ENCODE measurements at regions not wholly inside any gene's neighbourhood (a gene's known extent, or its start where the extent isn't known, plus 50 kb on each side); places are given as distances from the start of the nearest gene placed in this dataset.

DNA sequence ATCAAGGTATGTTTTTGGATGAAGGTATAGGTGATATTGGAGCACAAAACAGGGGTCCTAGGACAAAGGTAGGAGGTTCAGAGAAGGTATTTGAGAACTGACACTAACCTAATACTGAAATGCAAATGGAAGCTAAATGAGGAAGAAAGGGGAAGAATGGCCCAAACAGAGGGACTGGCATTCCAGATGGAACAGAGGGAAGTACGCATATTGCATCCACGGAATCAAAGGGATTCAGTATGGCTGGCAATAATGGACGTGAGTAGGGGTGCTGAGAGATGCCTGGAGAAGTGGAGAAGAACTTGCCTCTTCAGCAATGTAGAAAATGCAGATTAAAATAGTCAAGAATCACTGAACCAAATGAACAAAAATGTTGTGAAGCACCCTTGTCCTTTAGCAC lies 283.5 kb upstream of the DACH1 start:
- no peak for DNase-seq (ENCODE audit: extremely low spot score)
- Histone ChIP-seq H3K4me3 (ENCODE audit: low read depth, low read length) (no peak overlapping the region), H3K36me3 (ENCODE audit: insufficient read depth) (no peaks in the 10 kb centered on the region), H3K4me1 (ENCODE audit: insufficient read depth) (no peaks in the 10 kb centered on the region), H3K27ac (ENCODE audit: low read depth) (no peak overlapping the region)
- 87% methylated on average over 3 of the region's 3 CpGs for WGBS

DNA sequence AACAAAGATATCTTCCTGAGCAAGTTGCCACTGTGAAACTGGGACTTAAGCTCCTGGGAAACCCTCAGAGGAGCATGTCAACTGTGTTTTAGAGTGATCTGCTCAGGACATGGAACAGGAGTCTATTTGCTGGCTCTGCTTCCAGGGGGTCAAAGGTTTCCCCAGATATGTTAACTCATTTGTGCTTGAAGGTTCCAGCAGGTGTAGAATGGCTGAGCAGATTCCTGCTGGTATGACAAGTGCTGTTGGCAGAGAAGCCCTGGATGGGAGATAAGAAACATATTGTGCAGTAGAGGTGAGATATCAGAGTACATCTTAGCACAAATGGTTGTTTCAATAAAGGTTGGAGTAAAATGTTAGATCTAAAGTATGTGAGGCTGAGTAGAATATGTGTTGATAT lies 282.7 kb upstream of the DACH1 start:
- H3K4me3 ChIP-seq (ENCODE audit: low read depth, low read length): no peak overlapping the region
- no peak overlapping the region for H3K27ac ChIP-seq (ENCODE audit: low read depth)
- H3K36me3 ChIP-seq (ENCODE audit: insufficient read depth): no peaks in the 10 kb centered on the region
- DNase-seq (ENCODE audit: extremely low spot score): no peak
- H3K4me1 ChIP-seq (ENCODE audit: insufficient read depth): no peaks in the 10 kb centered on the region

DNA sequence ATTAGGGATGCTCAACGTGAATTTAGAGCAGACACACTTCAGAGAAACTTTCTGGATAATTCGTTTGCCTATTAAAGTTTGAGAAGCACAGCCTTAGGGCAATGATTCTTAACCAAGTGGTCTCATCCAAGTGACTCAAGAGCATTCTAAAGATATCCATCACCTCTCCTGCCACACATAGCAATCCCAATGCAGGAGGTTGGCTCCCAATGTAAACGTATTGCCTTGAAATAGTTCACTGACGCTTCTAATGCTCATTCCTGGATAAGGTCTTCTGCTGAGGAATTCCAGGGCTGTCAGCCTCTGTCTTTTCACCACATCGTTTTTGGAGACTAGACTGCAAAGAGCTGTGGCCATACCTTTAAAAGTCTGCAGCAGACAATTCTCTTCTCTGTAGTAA lies 279.8 kb upstream of the DACH1 start:
- no peaks in the 10 kb centered on the region for H3K4me1 ChIP-seq (ENCODE audit: insufficient read depth)
- no peak overlapping the region for H3K27ac ChIP-seq (ENCODE audit: low read depth)
- H3K4me3 ChIP-seq (ENCODE audit: low read depth, low read length): no peak overlapping the region
- H3K36me3 ChIP-seq (ENCODE audit: insufficient read depth): no peaks in the 10 kb centered on the region
- no peak for DNase-seq (ENCODE audit: extremely low spot score)
- 65% methylated on average over 5 of the region's 5 CpGs for WGBS

DNA sequence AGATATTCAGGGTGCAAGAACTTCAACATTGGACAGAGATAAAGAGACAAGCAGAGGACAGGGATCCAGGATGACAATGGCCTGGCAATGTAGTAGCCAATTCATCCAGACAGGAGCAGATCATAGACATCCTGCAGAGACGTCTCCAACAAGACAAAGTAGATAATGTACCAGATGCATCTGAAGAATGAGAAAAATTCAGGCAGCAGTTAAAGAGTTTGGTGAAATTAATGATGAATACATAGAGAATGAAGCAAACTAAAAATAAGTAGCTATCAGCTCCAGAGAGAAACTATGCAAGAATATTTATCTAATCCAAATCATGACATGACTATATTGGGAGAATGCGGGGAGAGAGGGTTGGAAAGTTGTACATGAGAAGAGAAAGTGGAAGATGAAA lies 278.4 kb upstream of the DACH1 start:
- Histone ChIP-seq H3K4me1 (ENCODE audit: insufficient read depth) (no peaks in the 10 kb centered on the region), H3K27ac (ENCODE audit: low read depth) (no peak overlapping the region), H3K36me3 (ENCODE audit: insufficient read depth) (no peaks in the 10 kb centered on the region), H3K4me3 (ENCODE audit: low read depth, low read length) (no peak overlapping the region)
- DNase-seq (ENCODE audit: extremely low spot score): no peak
- 45% methylated on average over 2 of the region's 2 CpGs for WGBS

DNA sequence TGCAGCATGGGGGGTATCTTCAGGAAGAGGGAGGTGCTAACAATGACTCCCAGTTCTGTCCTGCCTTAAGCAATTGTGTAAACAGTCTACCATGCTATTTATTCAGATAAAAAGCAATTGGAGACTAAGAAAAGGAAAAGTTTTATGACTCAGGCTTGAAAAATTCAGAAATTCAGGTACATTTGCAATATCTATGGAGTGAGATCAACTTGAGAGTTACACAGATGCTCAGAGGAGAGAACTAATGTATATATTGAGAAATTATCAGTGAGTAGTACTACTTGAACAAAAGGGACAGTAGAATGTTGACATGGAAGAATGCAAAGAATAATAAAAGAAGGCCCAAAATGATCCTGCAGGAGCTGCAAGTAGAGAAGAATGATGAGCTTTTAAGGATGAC lies 277.6 kb upstream of the DACH1 start:
- Histone ChIP-seq H3K4me3 (ENCODE audit: low read depth, low read length) (no peak overlapping the region), H3K4me1 (ENCODE audit: insufficient read depth) (no peaks in the 10 kb centered on the region), H3K27ac (ENCODE audit: low read depth) (no peak overlapping the region), H3K36me3 (ENCODE audit: insufficient read depth) (no peaks in the 10 kb centered on the region)
- no peak for DNase-seq (ENCODE audit: extremely low spot score)

DNA sequence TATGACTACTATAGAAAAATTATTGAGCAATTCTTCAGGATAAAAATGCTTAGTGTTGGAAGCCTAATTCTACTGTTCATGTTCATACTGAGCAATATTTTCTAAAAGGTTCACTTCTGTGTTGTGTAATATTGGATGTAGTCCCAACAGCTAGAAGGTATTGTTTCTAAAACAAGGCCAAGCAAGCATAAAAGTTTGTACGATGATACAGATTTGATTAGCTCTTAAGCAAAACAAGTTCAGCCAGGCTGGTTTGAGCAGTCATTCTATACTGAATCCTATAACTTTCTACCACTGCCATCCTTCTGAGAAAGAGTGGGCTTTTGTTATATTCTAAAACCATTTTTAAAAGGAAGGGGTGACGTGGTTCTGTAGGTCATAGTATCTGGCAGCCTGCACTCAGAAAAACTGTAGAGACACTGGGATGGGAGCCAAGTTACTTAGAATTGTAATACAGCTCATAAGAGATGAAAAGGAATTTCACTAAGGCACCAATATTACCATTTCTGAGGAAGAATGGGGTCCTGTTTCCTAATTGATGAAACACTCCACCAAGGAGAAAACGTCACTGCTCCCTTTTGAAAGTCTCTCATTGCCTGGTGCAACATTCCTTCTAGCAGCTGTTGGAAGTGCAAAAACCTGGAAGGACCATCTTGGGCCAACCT lies 275.0 kb upstream of the DACH1 start:
- Histone ChIP-seq H3K36me3 (ENCODE audit: insufficient read depth) (no peaks in the 10 kb centered on the region), H3K27ac (ENCODE audit: low read depth) (no peak overlapping the region), H3K4me3 (ENCODE audit: low read depth, low read length) (no peak overlapping the region), H3K4me1 (ENCODE audit: insufficient read depth) (no peaks in the 10 kb centered on the region)
- peak; percentile 14 for DNase-seq (ENCODE audit: extremely low spot score)
- WGBS: 38% methylated on average over 3 of the region's 3 CpGs

DNA sequence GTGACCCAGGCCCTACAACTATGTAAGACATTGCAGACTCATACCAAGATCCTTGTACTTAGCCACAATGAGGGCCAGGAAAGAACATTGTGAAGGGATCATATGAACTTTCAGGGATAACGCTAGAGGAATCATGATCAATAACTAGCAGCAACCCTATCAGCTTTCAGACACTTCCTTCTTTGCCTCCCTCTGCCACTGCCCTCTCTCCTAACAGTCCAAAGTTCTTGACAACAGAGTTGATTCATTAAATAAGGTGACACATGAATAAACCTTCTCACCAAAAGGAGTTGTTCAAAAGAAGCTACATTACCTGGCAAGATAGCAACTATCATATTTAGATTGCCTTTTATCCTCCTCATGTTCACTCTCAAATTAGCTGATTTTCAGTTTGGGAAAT lies 272.2 kb upstream of the DACH1 start:
- DNase-seq (ENCODE audit: extremely low spot score): no peak
- Histone ChIP-seq H3K36me3 (ENCODE audit: insufficient read depth) (no peaks in the 10 kb centered on the region), H3K4me3 (ENCODE audit: low read depth, low read length) (no peak overlapping the region), H3K4me1 (ENCODE audit: insufficient read depth) (no peaks in the 10 kb centered on the region), H3K27ac (ENCODE audit: low read depth) (no peak overlapping the region)
- 46% methylated on average over 1 of the region's 1 CpG for WGBS

DNA sequence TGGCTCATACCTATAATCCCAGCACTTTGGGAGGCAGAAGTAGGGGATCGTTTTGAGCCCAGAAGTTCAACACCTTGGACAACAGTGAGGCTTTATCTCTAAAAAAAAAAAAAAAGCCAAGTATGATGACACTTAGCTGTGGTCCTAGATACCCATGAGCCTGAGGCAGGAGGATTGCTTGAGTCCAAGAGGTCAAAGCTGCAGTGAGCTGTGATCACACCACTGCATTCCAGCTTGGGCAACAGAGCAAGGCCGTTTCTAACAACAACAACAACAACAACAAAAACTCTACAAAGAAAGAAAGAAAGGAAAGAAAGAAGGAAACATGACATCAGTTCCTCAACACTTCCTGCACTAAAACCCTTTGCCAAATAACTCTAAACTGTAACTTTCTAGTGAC lies 265.1 kb upstream of the DACH1 start:
- WGBS: 52% methylated on average over 2 of the region's 2 CpGs
- H3K4me3 ChIP-seq (ENCODE audit: low read depth, low read length): no peak overlapping the region

DNA sequence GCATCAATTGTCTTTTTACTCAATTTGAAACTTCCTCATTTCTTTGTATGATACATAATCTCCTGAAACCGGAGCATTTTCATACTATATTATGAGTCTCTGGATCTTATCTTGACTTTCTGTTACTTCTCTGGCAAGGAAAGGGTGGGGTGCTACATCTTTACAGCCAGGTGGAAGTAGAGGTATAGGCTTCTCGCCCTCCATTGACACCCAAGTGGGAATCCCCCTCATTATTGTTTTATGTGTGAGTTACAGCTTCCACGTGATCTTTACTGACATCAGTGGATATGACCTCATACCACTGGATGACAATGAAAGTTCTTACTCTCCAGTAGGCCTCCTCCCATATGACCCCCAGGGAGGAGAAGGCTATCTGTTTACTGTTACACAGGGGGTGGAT lies 262.1 kb upstream of the DACH1 start:
- WGBS: 48% methylated on average over 3 of the region's 3 CpGs
- Histone ChIP-seq H3K27ac (ENCODE audit: low read depth) (no peak overlapping the region), H3K36me3 (ENCODE audit: insufficient read depth) (no peaks in the 10 kb centered on the region), H3K4me3 (ENCODE audit: low read depth, low read length) (no peak overlapping the region), H3K4me1 (ENCODE audit: insufficient read depth) (no peaks in the 10 kb centered on the region)
- no peak for DNase-seq (ENCODE audit: extremely low spot score)

More for the DNA sequence above, 265.1 kb upstream of the DACH1 start:
- Histone ChIP-seq H3K4me1 (ENCODE audit: insufficient read depth) (no peaks in the 10 kb centered on the region), H3K27ac (ENCODE audit: low read depth) (no peak overlapping the region), H3K36me3 (ENCODE audit: insufficient read depth) (no peaks in the 10 kb centered on the region)
- DNase-seq (ENCODE audit: extremely low spot score): no peak

DNA sequence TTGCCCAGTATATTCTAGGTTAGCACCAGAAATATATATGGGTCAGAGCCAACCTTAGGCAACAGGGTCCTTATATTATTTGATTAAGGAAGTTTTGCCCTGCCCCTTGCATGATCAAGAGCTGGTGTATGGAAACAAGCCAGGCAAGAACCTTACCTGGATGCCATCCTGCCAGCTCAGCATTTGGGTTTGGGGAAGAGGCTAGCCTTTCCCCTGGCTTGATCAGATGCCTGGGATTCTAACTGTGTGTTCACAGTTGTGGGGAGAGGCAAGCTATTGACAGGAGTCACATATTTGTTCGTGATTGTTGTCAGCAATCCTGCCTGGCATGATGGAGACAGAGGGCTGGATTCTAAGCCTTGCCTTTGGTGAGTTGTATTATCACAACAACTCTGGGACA lies 260.0 kb upstream of the DACH1 start:
- no peak overlapping the region for H3K27ac ChIP-seq (ENCODE audit: low read depth)
- no peaks in the 10 kb centered on the region for H3K4me1 ChIP-seq (ENCODE audit: insufficient read depth)
- no peak overlapping the region for H3K4me3 ChIP-seq (ENCODE audit: low read depth, low read length)
- H3K36me3 ChIP-seq (ENCODE audit: insufficient read depth): no peaks in the 10 kb centered on the region
- DNase-seq (ENCODE audit: extremely low spot score): no peak
- WGBS: 71% methylated on average over 1 of the region's 1 CpG

DNA sequence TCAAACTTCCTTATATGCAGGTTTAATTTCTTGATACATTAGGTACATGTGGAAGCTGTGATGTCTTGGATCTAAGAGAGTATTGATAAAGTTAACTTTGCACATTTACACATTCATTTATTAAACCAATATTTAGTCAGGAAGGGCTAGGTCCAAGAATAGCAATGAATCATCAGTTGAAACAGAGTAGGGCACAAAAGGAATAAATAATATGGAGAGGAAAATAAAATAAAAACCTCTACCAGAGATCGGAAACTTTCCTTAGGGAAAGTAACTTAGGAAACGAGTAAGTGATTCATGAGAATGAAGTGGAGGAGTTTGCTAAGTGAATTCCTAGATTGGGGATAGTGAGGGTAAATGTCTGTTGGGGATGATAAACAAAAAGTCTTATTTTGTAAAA lies 259.4 kb upstream of the DACH1 start:
- no peak for DNase-seq (ENCODE audit: extremely low spot score)
- WGBS: 84% methylated on average over 2 of the region's 2 CpGs
- Histone ChIP-seq H3K27ac (ENCODE audit: low read depth) (no peak overlapping the region), H3K4me1 (ENCODE audit: insufficient read depth) (no peaks in the 10 kb centered on the region), H3K36me3 (ENCODE audit: insufficient read depth) (no peaks in the 10 kb centered on the region), H3K4me3 (ENCODE audit: low read depth, low read length) (no peak overlapping the region)

DNA sequence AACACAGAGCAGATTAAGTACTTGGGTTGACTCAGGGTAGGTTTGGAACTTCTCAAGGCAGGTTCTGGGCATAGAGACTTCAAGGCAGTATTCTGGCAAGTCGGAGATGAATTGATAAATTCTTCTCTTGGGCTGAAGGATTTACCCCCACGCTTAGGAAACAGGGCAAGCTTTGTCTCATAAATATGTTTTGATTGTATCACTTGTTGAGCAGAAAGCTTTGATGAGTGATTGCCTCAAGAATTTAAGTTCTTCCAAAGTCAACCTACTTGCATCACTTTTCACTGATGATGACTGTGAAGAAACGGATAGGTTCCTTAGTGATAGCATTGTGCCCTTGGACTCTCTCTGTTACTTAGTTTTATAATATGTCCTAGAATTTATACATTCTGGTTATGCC lies 258.6 kb upstream of the DACH1 start:
- no peak for DNase-seq (ENCODE audit: extremely low spot score)
- Histone ChIP-seq H3K4me1 (ENCODE audit: insufficient read depth) (no peaks in the 10 kb centered on the region), H3K27ac (ENCODE audit: low read depth) (no peak overlapping the region), H3K4me3 (ENCODE audit: low read depth, low read length) (no peak overlapping the region), H3K36me3 (ENCODE audit: insufficient read depth) (no peaks in the 10 kb centered on the region)
- WGBS: 74% methylated on average over 3 of the region's 3 CpGs

DNA sequence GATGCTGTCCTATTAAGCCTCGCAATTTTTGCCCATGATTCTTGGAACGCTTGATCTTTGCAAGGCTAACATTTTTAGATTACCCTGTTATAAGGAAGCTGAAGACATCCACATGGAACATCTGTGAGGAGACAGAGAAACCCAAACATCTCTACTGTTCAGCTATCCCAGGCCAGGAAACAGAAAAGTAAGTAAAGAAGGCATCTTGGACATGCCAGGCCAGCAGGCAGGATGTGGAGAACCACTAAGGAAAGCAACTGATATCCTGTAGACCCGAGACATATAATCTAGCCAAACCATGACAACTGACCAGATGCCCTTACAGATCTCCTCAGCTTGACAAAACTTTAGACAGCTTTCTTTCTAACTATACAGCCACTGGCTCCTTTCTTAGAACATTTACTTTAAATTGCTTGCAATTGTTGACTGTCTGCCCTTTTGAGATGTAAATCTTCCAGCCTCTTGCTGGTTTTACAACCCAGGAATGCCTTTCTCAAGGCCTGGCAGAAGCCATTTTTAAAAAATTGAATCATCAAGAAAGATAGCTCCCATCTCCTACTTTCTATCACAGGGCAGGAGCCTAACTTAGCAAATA lies 255.8 kb upstream of the DACH1 start:
- WGBS: 85% methylated on average over 3 of the region's 3 CpGs
- Histone ChIP-seq H3K4me3 (ENCODE audit: low read depth, low read length) (no peak overlapping the region), H3K27ac (ENCODE audit: low read depth) (no peak overlapping the region), H3K4me1 (ENCODE audit: insufficient read depth) (no peaks in the 10 kb centered on the region), H3K36me3 (ENCODE audit: insufficient read depth) (no peaks in the 10 kb centered on the region)
- DNase-seq (ENCODE audit: extremely low spot score): no peak

DNA sequence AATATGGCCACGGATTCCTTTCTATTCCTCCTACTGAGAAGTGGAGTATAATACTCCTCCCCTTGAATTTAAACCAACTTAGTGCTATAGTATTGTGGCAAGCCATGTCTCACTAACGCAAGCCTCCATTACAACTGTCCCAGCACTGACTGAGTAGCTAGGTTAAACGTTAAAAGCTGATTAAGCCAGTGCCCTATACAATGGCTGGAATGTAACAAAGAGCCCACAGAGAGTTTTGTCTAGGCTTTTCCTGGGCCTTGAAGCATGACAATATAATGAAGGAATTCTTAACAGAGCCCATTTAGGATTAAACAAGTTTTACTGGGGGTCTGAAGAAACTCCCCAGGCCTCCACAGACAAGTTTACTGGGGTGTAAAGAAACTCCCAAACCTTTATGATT lies 254.5 kb upstream of the DACH1 start:
- 72% methylated on average over 3 of the region's 3 CpGs for WGBS
- H3K4me3 ChIP-seq (ENCODE audit: low read depth, low read length): no peak overlapping the region
- no peaks in the 10 kb centered on the region for H3K36me3 ChIP-seq (ENCODE audit: insufficient read depth)
- no peak for DNase-seq (ENCODE audit: extremely low spot score)
- H3K4me1 ChIP-seq (ENCODE audit: insufficient read depth): no peaks in the 10 kb centered on the region
- H3K27ac ChIP-seq (ENCODE audit: low read depth): no peak overlapping the region

DNA sequence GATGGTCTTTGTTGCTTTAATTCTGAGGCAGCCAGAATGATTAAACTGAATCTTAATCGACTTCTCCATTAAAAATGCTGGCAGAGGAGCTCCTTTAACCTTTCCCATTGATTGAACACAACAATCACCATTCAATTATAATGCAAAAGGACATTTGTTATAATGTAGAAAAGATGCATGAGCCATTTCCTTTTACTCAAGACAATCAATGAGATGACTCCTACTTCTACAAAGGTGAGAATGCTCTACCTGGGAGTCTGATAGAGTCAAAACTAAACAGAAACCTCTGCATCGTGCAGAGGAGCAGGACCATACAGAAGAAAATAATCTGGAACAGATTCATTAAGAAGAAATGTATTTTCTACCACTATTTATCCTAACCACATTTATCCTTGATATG lies 253.6 kb upstream of the DACH1 start:
- Histone ChIP-seq H3K27ac (ENCODE audit: low read depth) (no peak overlapping the region), H3K4me3 (ENCODE audit: low read depth, low read length) (no peak overlapping the region), H3K36me3 (ENCODE audit: insufficient read depth) (no peaks in the 10 kb centered on the region), H3K4me1 (ENCODE audit: insufficient read depth) (no peaks in the 10 kb centered on the region)
- no peak for DNase-seq (ENCODE audit: extremely low spot score)
- 62% methylated on average over 2 of the region's 2 CpGs for WGBS
